ENCODE measurements at regions not wholly inside any gene's neighbourhood (a gene's known extent, or its start where the extent isn't known, plus 50 kb on each side); places are given as distances from the start of the nearest gene placed in this dataset.

- no peak for DNase-seq
Observed at GRCh38 chr7:124992851-124993562, 63.4 kb upstream of the POT1 start.

GRCh38 chr7:124989911-124990310 lies 60.3 kb upstream of the POT1 start:
- DNase-seq, result no peak
